ENCODE measurements at regions not wholly inside any gene's neighbourhood (a gene's known extent, or its start where the extent isn't known, plus 50 kb on each side); places are given as distances from the start of the nearest gene placed in this dataset.
"Not testable (repeated sequence)": the region's sequence is repeated elsewhere in the genome, so short reads cannot be mapped to it uniquely, and the experiment has no call there.

- DNase-seq (ENCODE audit: low spot score), result no peak
Observed at GRCh38 chr11:82210011-82210410, 523.7 kb downstream of the FAM181B start.

GRCh38 chr11:82195283-82195682, 538.4 kb downstream of the FAM181B start:
- DNase-seq (ENCODE audit: low spot score), result no peak

- DNase-seq (ENCODE audit: low spot score), result no peak
Observed at GRCh38 chr11:82194521-82194920, 539.1 kb downstream of the FAM181B start.

GRCh38 chr11:82191695-82192094, 542.0 kb downstream of the FAM181B start:
- no peak for DNase-seq (ENCODE audit: low spot score)

GRCh38 chr11:82185925-82186324, 547.7 kb downstream of the FAM181B start:
- no peak for DNase-seq (ENCODE audit: low spot score)

- no peak for DNase-seq (ENCODE audit: low spot score)
Observed at GRCh38 chr11:82184966-82185365, 548.7 kb downstream of the FAM181B start.

GRCh38 chr11:82183346-82183745, 550.3 kb downstream of the FAM181B start:
- no peak for DNase-seq (ENCODE audit: low spot score)

GRCh38 chr11:82182697-82183096, 551.0 kb downstream of the FAM181B start:
- not testable (repeated sequence) for DNase-seq (ENCODE audit: low spot score)

GRCh38 chr11:82181796-82182195, 551.9 kb downstream of the FAM181B start:
- DNase-seq (ENCODE audit: low spot score), result not testable (repeated sequence)

GRCh38 chr11:82176945-82177344, 556.7 kb downstream of the FAM181B start:
- DNase-seq (ENCODE audit: low spot score), result no peak

- no peak for DNase-seq (ENCODE audit: low spot score)
Observed at GRCh38 chr11:82176365-82176764, 557.3 kb downstream of the FAM181B start.

- no peak for DNase-seq (ENCODE audit: low spot score)
Observed at GRCh38 chr11:82174610-82175009, 559.1 kb downstream of the FAM181B start.

GRCh38 chr11:82146789-82147188, 586.9 kb downstream of the FAM181B start:
- DNase-seq (ENCODE audit: low spot score), result no peak

- no peak for DNase-seq (ENCODE audit: low spot score)
Observed at GRCh38 chr11:82118946-82119345, 614.7 kb downstream of the FAM181B start.

GRCh38 chr11:82117362-82117761, 616.3 kb downstream of the FAM181B start:
- DNase-seq (ENCODE audit: low spot score), result no peak

GRCh38 chr11:82105331-82105998, 628.2 kb downstream of the FAM181B start:
- no peak for DNase-seq (ENCODE audit: low spot score)

GRCh38 chr11:82092904-82093303, 640.8 kb downstream of the FAM181B start:
- no peak for DNase-seq (ENCODE audit: low spot score)

GRCh38 chr11:82089426-82089825, 644.2 kb downstream of the FAM181B start:
- no peak for DNase-seq (ENCODE audit: low spot score)

GRCh38 chr11:82085493-82085892, 648.2 kb downstream of the FAM181B start:
- no peak for DNase-seq (ENCODE audit: low spot score)

- DNase-seq (ENCODE audit: low spot score), result no peak
Observed at GRCh38 chr11:82082976-82083375, 650.7 kb downstream of the FAM181B start.

- no peak for DNase-seq (ENCODE audit: low spot score)
Observed at GRCh38 chr11:82080160-82080559, 653.5 kb downstream of the FAM181B start.

- no peak for DNase-seq (ENCODE audit: low spot score)
Observed at GRCh38 chr11:82076126-82076525, 657.5 kb downstream of the FAM181B start.

- no peak for DNase-seq (ENCODE audit: low spot score)
Observed at GRCh38 chr11:82059505-82059904, 674.2 kb downstream of the FAM181B start.

GRCh38 chr11:82056450-82056849, 677.2 kb downstream of the FAM181B start:
- no peak for DNase-seq (ENCODE audit: low spot score)
